Thyroid gland (tissue), 4 donors: ENCODE measurements at regions not wholly inside any gene's neighbourhood (a gene's known extent, or its start where the extent isn't known, plus 50 kb on each side); places are given as distances from the start of the nearest gene placed in this dataset.
"Not testable (repeated sequence)": the region's sequence is repeated elsewhere in the genome, so short reads cannot be mapped to it uniquely, and the experiment has no call there.

Experiments used
- POLR2A ChIP-seq, 2 donors: fragments of 450-650 bp; IDR thresholded peaks; one replicate each; pipeline ENCODE4 v1.6.1; 2017; ENCODE audit warnings: antibody characterized with exemption in 2 of 2, mild to moderate bottlenecking in 2 of 2, moderate library complexity in 1 of 2
- TF ChIP-seq, protein P1 (sequence below), 6 experiments: fragments of 200-600 bp in 3 of 6; fragments of 450-650 bp in 3 of 6; sonication (generic) in 3 of 6; IDR thresholded peaks; one replicate each; pipeline ENCODE4 v1.5.1; 2016 to 2019; ENCODE audit warnings: antibody characterized with exemption in 6 of 6, mild to moderate bottlenecking in 2 of 6, inconsistent platforms in 1 of 6, moderate library complexity in 1 of 6

GRCh38 chr6:81948196-81948595, 195.7 kb upstream of the TENT5A start:
- TF ChIP-seq, protein P1, sequence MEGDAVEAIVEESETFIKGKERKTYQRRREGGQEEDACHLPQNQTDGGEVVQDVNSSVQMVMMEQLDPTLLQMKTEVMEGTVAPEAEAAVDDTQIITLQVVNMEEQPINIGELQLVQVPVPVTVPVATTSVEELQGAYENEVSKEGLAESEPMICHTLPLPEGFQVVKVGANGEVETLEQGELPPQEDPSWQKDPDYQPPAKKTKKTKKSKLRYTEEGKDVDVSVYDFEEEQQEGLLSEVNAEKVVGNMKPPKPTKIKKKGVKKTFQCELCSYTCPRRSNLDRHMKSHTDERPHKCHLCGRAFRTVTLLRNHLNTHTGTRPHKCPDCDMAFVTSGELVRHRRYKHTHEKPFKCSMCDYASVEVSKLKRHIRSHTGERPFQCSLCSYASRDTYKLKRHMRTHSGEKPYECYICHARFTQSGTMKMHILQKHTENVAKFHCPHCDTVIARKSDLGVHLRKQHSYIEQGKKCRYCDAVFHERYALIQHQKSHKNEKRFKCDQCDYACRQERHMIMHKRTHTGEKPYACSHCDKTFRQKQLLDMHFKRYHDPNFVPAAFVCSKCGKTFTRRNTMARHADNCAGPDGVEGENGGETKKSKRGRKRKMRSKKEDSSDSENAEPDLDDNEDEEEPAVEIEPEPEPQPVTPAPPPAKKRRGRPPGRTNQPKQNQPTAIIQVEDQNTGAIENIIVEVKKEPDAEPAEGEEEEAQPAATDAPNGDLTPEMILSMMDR (IDR thresholded peaks at IDR 0.05) = not testable (repeated sequence)
- not testable (repeated sequence) for TF ChIP-seq POLR2A (IDR thresholded peaks at IDR 0.05)
